NCI-H748 (cell line): ENCODE measurements at regions not wholly inside any gene's neighbourhood (a gene's known extent, or its start where the extent isn't known, plus 50 kb on each side); places are given as distances from the start of the nearest gene placed in this dataset.
"Not testable (repeated sequence)": the region's sequence is repeated elsewhere in the genome, so short reads cannot be mapped to it uniquely, and the experiment has no call there.

Experiments
- DNase-seq: peaks from one replicate; lab custom pipeline; 2025; ENCODE audit not compliant: unreplicated experiment; lab: John Stamatoyannopoulos, UW

GRCh38 chr5:123708074-123708806 is 196.3 kb downstream of the CSNK1G3 start:
- no peak for DNase-seq

- no peak for DNase-seq
Measured at GRCh38 chr5:123706531-123706930, 194.6 kb downstream of the CSNK1G3 start.

GRCh38 chr5:123705741-123706140 is 193.8 kb downstream of the CSNK1G3 start:
- no peak for DNase-seq

DNA sequence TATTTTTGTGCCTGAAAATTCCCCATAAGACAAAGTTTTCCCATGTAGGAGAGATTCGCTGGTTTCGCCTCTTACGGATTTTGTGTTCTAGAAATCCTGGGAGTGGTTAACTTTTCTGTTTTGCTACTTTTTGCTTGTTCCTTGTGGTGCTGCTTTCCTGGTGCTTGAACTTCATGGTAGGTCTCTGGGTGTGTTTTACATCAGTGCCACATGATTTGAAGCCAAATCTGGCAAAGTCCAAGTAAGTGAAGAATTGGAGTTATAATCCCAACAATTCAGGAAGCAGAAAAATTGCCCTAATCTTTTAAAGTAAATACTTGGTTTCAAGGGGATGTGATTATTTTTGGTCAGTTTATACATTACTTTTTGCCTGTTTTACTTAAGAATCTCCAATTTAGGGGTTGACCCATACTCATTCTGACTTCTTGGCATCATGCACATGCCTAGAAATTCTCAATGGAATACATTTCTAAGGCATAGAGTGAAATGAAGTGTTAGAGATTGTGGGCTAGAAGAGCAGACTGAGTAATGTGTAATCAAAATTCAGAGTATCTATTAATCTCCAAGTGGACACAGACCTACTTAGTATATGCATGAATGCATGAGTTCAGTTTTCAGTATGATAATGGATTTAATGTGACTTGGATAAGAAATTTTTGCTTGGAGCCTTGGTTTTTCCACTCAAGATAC is 189.7 kb downstream of the CSNK1G3 start:
- no peak for DNase-seq

GRCh38 chr5:123700624-123701287 is 188.8 kb downstream of the CSNK1G3 start:
- DNase-seq, result no peak

- no peak for DNase-seq
Measured at GRCh38 chr5:123699571-123699970, 187.6 kb downstream of the CSNK1G3 start.

- DNase-seq, result not testable (repeated sequence)
Measured at GRCh38 chr5:123698937-123699336, 187.0 kb downstream of the CSNK1G3 start.

GRCh38 chr5:123696921-123697341 is 185.0 kb downstream of the CSNK1G3 start:
- DNase-seq, result no peak

GRCh38 chr5:123690821-123691220 is 178.8 kb downstream of the CSNK1G3 start:
- DNase-seq, result no peak

- no peak for DNase-seq
Measured at GRCh38 chr5:123681061-123681460, 169.1 kb downstream of the CSNK1G3 start.

DNA sequence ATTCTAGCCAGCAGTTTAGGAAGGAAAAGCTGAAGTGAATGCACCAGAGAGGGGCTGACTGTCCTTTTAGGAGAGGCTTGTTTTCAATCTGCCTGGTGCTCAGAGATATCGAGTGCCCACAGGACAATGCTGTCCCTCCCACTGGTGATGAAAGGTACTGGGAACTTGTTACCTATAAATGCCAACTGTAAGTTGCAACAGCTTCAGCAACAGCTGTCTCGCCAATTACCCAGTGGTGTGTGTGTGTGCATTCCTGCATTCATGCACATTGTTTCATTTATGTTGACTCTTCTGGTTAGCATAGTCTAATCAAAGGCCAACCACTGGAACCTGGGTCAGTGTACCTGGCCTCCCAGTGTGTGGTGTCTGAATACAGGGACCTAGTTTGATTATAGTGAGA is 161.1 kb downstream of the CSNK1G3 start:
- peak; percentile 77 for DNase-seq

DNA sequence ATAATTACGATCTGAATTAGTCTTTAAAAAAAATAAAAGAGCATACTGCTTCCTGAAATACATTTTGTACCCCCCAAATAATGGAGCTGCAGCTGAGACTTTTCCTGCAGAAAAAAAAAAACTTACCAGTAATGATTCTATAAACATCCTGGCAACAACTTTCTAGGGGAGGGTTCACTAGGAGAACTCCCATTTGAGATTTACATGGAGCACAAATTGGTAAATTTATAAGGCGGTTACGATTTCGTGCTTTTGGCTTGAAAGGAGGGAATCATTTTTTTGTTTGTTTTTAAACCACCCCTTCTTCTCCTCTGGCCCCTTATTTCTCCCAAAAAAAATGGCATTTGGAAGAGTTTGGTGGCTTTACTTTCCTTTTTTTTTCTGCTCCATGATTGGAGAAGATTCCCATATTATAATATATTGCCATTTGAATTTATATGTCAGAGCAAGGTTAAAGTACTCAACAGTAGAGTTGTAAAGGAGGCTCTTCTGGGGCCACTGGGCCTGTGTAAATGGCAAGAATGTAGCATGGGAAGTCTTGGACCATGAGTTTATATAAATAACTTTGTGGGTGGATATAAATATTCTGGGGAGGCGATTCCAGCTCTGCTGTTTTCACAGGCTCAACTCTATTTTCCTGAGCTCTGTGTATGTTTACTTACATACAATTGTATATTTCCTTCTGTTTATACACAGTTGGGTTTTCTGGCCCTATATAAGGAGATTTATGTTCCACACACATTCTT is 159.9 kb downstream of the CSNK1G3 start:
- no peak for DNase-seq

DNA sequence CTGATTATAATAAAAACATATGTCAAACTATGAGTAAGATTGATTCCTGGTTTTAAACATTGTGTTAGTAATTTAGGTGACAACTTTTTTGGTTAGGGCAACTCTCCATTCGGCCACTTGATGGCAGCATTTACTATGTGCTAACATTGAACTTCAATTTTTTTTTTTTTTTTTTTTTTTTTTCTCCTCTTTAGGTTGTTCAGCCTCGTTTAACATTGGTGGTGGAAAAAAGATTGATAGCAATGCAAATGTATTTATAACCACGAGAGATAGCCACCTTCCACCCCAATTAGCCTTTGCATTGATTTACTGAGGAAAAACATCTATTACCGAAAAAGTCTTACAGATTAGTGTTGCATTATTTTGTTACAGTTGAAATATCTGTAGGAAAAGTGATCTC is 159.1 kb downstream of the CSNK1G3 start:
- DNase-seq, result peak; percentile 73
